GM21367 (cell line): ENCODE measurements at regions not wholly inside any gene's neighbourhood (a gene's known extent, or its start where the extent isn't known, plus 50 kb on each side); places are given as distances from the start of the nearest gene placed in this dataset.
A peak's percentile ranks its signal among the peaks of the same experiment; 100 is the strongest.

Source experiments
- ATAC-seq: cut with Tn5 transposase; IDR thresholded peaks from one replicate; pipeline ENCODE4 v1.9.1; 2021; ENCODE audit not compliant: unreplicated experiment

DNA sequence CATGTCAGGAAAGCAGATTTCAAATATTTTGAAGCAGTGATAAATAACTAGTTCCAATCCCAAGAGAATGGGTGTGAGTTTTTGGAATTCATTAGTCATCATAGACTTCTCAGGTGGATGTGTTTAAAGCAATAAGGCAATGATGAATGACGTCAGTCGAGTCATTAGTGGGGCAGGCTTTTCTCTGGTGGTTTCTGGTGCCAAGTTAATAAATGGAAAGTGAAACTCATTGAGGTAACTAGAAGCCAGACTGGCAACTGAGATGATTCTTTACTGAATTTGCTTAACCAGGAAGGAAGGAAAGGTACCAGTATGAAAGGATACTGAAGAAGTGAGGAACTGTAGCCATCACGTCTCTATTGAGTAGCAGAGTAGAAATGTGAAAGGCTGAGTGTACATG, 311.0 kb downstream of the GPAM start:
- ATAC-seq = peak; percentile 61

GRCh38 chr10:111873041-111873440, 310.5 kb downstream of the GPAM start:
- ATAC-seq = no peak

GRCh38 chr10:111873621-111874135, 309.9 kb downstream of the GPAM start:
- ATAC-seq = no peak

DNA sequence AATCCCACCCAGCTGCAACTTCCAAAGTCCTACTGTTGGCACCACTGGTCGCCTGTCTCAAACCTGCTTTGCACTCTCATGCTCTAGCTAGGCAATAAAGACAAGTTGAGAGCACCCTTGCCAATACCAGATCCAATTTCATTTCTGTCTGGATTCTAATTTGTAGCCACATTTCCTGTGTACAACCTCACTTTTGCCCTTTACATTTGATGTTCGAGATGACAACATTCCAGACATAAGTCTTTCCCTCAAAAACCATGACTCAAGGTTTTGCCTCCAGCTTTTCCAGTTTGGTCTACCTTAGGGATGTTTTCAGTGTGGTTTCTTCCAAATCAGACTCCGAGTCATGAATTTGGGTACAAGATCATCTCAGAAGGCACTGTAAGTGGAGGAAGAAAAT, 309.0 kb downstream of the GPAM start:
- no peak for ATAC-seq

DNA sequence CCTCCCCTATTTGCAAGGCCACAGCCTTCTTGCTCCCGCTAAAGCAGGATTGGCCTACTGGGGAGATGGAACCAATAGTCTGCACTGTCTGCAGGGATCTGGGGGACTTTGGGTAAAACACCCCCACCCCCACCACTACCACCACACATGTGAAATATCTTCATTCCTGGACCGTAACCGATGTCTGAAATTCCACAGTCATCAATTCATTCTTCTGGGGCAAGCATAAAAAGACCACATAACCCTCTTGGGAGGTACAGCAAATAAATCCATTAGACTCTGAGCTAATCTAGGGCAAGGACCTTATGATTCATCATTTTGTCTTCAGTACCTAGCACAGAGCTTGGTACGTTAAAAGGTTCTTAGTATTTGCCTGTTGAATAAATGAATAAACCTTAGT, 307.8 kb downstream of the GPAM start:
- no peak for ATAC-seq

DNA sequence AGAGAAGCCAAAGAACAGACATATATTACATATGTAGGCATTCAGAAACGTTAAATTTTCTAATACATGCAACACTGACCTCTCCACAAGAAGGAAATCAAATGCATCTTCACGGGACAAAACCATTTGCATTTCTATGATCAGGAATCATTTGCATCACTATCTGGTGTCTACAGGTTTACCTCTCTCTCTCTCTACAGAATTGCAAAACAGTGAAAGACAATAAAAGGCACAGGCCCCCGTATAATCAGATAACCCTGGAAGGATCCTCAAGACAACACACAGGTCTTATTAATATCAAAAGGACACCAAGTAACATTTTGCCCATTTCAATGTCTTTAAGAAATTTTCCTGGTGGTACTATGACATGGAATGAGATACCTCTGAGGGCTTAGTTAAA, 306.3 kb downstream of the GPAM start:
- no peak for ATAC-seq

GRCh38 chr10:111879969-111880368, 303.6 kb downstream of the GPAM start:
- ATAC-seq = no peak

DNA sequence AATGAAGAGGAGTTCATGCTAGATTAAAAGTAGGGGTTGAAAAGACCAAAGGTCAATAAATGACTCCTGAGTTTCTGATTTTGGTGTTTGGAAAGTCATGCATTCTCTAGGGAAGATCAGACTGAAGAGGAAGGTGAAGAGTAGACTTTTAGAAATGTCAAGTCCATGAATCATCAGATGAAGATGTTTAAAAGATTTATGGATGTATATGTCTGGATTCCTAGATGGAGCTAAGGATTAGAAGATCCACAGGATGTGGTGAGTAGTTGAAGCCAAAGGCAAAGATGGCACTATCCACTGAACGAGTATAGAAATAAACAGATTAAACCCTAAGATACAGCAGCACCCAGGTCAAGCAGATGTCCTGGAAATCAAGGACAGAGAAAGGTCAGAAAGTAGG, 298.5 kb downstream of the GPAM start:
- ATAC-seq = no peak

- ATAC-seq = no peak
Measured at GRCh38 chr10:111885919-111886318, 297.6 kb downstream of the GPAM start.

DNA sequence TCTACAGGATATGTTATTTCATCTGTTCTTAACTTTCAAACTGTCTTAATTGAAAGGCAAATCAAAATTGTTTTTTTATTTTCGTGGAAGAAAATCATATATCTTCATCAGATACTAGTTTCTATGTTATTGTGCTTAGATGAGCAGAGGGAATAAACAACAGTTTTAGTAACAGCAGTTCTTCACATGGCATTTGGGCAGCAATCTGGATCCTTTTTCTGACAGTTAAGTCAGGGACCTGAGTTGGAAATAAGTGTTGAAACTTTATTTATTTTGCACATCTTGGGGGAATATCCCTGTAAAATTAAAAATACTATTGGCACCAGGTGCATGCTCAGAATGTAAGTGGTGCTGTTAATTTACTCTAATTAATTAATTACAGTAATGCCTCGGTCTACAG, 296.3 kb downstream of the GPAM start:
- ATAC-seq = no peak

DNA sequence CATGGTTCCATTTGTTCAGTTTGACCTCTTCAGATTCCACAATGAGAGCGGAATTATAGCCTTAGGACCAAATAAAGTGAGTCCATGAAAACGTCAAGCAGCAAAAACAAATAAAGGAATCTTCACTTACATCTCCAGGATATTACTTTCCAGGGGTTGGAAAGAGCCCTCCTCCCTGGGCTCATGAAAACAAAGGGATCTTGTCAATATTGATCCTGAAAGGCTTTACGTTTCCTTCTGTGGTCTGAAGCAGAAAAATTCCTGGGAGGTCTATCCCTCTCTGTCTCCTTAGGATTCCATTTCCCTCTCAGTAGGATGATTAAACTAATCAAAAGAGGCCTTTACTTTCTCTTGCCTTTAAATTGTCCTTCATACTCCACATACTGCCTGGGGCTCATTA, 293.5 kb downstream of the GPAM start:
- no peak for ATAC-seq

DNA sequence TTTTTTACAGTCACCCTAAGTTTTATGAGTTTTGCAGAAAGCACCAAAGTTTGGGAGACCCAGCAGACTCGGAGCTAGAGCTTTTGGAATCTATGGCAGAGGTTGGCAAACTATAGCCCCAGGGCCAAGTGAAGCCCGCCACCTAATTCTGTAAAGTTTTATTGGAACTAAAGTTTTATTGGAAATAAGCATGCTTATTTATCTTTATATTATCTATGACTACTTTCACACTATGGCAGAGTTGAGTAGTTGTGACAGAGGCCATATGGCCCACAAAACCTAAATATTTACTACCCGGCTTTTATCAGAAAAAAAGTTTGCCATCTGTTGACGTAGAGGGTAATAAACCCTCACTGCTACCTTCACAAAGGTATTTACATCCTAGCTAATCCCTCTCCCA, 267.6 kb downstream of the GPAM start:
- no peak for ATAC-seq

DNA sequence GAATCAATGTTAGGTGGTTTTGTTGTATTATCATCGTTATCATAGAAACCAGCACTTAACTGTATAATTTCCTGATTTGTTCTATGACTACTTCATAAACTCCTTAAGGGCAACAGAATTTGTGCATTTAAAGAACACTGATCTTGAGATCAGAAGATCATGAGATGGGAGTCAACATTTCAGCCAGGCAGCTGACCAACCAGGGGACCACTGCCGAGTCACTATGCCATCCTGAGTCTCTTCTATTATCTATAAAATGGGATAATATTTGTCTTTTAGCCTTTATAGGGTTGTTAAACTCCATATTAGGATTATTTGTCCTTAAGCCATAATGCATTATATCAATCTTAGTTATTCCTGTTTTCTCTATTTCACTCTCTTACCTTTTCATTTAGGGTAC, 261.7 kb downstream of the GPAM start:
- no peak for ATAC-seq

GRCh38 chr10:111923032-111923431, 260.5 kb downstream of the GPAM start:
- no peak for ATAC-seq

- ATAC-seq = no peak
Measured at GRCh38 chr10:111926286-111926685, 257.3 kb downstream of the GPAM start.

DNA sequence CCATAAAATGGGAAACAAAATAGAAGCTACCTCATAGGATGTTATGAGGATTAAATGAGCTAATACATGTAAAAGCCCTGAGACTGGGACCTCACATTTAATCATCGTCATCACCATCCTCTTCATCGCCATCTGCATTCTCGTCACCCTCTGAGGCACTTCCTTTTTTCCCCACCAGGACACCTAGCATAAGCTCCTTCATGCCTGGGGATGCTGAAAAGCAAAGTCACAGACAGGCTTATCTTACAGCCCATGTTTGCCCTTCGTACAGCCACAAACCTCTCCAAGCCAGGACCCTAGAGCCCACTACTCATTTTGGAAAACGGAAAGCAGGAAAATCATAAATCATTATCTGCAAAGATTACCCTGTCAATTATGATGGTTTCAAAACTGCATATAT, 249.6 kb downstream of the GPAM start:
- ATAC-seq = no peak

- no peak for ATAC-seq
Measured at GRCh38 chr10:111934931-111935330, 248.6 kb downstream of the GPAM start.

GRCh38 chr10:111936143-111936542, 247.4 kb downstream of the GPAM start:
- ATAC-seq = no peak

- no peak for ATAC-seq
Measured at GRCh38 chr10:111944331-111944730, 239.2 kb downstream of the GPAM start.

DNA sequence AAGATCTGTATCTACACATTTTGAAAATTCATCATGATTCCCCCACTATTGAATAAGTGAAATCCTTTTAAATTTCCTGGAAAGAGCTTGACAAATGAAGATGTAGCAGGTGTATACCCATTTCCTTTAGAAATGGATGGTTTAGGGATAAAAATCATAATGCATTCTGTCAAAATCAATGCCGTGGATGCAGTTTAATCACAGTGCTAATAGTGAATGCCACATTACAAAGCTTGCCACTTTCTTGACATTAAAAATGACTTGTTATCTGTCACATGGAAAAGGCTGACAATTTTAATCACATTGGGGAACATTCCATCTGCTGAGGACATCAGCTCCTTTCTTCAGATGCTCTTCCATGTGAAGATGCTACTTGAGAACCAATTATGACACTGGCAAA, 229.6 kb downstream of the GPAM start:
- no peak for ATAC-seq

DNA sequence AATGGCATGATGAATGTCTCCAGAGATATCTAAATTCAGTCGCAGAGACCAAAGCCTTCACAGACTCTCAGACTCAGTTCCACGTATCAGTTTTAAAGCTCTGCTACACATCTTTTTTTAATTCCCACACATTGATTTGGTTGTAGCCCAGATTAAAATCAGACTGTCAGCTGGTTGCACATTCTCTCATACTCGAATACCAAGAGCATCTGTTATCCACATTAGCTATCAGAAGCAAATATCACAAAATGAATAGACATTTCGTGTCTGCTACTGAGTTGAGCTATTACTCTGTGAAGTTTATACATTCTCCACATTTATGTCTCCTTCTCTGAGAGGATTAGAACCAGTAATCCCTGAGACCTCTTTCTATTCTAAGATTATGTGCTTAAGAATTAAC, 229.2 kb downstream of the GPAM start:
- no peak for ATAC-seq

DNA sequence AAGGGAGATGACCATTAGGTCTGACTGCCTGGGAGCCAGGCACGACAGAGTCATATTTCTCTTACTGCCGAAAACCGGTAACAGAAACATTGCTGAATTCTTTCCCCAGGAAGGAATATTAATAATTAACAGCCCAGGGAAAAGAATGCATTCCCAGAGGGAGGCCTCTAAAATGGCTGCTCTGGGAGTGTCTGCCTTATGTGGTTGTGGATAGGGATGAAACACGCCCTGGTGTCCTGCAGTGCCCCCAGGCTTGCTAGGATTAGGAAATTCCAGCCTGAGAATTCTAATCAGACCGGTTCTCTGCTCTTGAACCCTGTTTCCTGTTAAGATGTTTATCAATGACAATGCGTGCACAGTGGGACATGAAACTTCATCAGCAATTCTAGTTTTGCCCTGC, 226.7 kb downstream of the GPAM start:
- no peak for ATAC-seq

DNA sequence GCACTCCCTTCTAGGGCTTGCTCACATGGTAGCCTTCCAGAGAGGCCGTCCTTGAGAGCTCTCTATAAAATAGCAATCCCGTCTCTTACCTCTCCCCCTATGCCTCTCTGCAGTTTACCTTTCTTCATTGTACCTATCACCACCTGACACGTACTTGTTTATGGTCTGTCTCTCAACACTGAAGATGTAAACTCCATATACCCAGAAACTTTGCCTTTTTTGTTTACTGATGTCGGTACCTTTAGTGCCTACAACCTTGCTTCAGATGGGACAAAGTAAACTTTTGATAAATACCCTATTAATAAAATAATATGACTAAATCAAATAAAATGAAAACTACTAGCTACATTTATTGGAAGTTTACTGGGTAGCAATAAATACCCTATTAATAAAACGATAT, 220.6 kb downstream of the GPAM start:
- ATAC-seq = no peak

DNA sequence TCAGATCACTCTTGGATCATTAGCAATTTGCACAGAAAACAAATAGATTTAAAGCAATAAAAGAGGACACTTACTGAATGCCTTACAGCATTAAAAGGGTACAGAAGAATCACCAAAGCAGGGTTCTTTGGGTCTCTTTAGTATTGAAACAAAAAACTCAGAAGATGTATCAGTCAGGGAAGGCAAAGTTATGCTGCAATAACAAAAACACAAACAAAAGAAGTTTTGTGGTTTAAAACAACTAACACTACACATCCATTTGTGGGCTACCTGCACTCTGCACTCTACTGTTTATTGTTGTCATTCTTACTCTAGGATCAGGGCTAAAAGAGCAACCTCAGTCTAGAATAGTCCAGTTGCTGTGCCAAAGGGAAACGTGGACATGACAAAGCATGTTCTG, 216.4 kb downstream of the GPAM start:
- ATAC-seq = no peak
